IPS DF 4.7 (cell line): ENCODE measurements at regions not wholly inside any gene's neighbourhood (a gene's known extent, or its start where the extent isn't known, plus 50 kb on each side); places are given as distances from the start of the nearest gene placed in this dataset.
"Not testable (repeated sequence)": the region's sequence is repeated elsewhere in the genome, so short reads cannot be mapped to it uniquely, and the experiment has no call there.

Experiments
- DNase-seq: peaks from one replicate; pipeline ENCODE4 v3.0.0-alpha.2; 2013; ENCODE audit warnings: low spot score; ENCODE audit errors: extremely low read depth

DNA sequence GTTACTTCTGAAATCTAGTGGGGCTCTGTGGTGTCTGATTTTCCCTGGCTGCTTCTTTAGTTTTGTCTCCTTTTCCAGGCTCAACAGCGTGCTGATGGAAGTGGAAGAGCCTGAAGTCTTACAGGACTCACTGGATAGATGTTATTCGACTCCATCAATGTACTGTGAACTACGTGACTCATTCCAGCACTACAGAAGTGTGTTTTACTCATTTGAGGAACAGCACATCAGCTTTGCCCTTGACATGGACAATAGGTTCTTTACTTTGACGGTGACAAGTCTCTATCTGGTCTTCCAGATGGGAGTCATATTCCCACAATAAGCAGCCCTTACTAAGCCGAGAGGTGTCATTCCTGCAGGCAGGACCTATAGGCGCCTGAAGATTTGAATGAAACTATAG is 51.1 kb downstream of the NBPF8 start:
- not testable (repeated sequence) for DNase-seq

DNA sequence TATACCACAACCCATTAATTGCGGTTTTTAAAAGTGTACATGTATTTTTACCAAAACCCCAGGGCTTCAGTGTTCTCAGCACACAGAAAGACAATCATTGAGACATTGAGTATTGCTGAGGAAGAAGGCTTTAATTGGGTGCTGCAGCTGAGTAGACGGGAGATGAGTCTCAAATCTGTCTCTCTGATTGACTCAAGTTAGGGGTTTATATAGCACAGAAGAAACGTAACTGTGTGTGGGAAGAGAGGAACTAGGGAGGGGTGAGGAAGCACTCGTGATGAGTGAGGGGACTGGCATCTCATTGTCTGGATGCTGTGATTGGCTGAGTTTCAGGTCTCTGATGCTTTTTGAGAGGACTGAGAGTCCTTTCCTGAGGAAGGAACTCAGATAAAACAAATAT is 62.8 kb downstream of the NBPF8 start:
- DNase-seq, result not testable (repeated sequence)

DNA sequence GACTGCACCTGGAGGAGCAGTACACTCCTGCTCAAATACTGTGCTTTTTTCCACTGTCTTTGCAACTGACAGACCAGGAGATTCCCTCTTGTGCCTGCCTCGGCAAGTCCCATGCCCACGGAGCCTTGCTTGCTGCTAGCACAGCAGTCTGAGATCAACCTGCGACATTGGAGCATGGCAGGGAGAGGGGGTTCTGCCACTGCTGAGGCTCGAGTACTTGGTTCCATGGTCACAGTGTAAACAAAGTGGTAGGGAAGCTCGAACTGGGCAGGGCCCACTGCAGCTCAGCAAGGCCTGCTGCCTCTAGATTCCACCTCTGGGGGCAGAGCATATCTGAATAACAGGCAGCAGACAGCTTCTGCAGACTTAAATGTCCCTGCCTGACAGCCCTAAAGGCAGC is 63.6 kb downstream of the NBPF8 start:
- DNase-seq, result not testable (repeated sequence)

DNA sequence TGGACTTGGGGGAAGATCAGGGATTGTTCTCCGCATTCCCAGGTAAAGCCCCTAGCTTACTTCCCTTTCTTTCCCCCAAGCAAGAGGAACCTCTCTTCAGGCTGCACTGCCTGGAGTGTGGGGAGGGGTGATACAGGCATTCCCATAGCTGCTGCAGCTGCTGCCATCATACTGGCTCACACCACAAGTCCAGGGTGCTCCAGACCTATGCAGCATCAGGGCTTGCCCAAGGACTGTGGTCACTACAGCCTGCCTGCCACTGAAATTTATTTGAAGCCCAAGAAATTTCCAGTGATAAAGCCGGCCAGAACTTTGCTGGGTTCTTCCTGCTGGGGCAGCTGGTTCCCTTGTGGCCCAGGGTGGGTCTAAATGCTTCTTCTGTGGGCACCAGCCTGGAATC is 72.7 kb downstream of the NBPF8 start:
- DNase-seq, result not testable (repeated sequence)

DNA sequence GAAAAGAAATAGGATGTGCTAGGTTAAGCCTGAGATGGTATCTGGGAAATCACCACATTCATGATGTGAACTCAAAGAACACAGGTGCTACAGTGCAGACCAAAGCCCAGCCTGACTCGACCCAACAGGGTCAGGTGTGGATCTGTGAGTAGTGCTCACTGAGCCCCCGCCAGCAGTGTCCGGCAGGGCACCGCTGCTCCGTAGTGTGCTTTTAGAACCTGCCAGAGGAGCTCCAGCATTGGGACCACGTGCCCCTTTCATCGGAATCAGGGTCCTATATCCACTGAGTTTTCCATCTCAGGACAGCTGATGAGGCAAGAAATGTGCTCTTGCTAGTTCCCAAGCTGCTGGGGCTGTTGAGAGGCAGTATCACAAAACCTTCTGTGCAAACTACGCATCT is 74.4 kb downstream of the NBPF8 start:
- DNase-seq, result not testable (repeated sequence)

DNA sequence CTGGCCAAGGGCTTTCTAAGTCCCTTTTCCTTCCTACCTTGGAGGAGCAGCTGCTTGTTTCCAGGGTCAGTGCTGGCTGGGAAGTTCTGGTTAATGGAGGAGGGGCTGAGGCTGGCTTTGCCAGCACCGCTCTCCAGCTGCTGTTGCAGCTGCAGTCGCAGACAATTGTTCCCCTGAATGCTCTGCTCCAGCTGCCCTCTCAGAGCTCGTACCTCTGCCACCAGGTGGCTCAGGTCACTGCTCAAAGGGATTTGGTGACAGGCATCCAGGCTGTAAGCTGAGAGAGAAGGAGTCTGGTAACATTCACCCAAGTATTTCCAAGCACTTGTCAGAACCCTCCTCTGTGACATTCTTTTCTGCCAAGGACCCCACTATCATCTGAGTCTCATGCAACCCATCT is 82.3 kb downstream of the NBPF8 start:
- not testable (repeated sequence) for DNase-seq

DNA sequence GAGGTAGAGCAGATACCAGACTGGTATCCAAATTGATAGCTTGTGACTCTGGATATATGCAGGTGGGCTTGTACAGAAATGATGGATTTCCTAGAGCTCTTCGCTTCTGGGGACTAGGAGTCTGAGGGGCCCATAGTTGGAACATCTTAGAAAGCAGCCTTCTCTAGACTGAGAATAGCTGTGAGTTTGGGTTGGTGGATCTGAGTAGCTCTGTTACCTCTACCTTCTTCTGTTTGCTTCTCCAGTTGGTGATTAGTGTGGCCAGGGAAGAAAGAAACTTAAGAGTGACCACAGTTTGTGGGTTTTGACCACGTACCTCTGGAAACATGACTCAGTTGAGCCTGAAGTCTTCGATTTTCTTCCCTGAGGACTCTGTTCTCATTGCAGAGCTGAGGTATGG is 88.4 kb downstream of the NBPF8 start:
- not testable (repeated sequence) for DNase-seq

DNA sequence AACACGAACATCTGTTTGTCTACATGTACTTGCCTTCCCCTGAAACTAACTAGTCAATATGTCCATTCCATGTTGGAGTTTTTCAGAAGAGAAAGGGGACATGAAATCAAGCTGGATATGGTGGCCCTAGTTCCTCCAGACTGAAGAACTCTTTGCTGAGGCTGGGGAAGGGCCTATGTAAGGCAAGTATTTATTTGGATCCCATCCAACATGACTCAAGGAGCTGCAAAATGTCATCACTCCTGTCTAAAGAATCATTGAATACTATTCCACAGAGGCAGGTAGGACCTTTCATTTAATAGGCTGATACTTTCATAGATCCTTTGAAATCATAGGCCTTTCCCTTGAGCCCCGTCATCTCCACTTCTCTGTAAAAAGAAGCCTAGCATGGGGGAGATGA is 91.5 kb downstream of the NBPF8 start:
- not testable (repeated sequence) for DNase-seq

DNA sequence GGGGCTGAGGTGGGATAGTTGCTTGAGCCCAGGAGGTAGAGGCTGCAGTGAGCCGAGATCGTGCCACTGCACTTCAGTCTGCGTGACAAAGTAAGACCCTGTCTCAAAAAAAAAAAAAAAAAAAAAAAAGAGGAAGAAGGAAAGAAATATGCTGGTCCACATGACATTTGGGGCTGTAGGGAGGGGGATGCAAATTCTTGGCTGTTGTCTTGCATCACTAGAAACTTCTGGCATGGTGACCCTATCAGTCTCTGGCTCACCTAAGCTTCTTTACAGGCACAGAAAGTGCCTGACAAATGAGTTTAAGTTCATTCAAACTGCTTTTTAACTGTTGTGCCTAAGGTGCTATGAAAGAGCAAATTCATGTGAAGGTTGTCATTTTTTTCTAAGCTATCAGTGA is 93.5 kb downstream of the NBPF8 start:
- DNase-seq, result not testable (repeated sequence)

DNA sequence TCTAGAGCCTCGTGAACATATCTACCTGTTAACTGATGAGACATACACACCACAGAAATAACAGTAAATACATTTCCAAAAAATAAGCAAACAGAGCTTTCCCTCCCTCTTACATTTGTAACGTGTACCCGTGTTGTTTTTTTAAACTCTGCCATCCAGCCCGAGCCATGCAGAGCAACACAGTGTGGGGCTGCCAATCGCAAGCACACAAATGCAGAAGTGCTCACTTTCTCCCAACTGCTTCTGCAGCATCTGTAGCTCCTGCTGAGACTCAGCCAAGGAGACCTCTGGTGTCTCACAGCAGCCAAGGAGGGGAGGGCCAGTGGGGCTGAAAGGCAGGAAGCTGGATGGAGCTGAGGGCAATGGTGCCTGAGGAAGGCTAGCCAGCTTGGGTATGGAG is 94.4 kb downstream of the NBPF8 start:
- DNase-seq, result not testable (repeated sequence)

DNA sequence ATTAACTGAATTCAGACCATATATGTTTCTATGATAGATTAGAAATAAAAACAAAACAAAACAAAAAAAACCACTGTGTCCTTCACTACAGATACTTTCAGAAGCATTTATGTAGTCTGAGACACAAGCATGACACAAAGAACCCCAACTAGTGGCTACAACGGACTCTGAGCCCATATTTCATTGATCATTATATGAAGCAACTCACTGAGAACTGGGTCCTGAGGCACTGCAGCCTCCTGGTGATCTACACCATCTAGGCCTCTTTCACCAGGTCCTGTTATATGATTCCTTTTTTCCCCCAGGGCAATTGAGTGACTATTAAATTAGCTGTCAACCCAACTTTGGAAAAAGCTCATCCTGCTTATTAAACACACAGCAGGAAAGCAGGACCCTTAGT is 98.3 kb downstream of the NBPF8 start:
- DNase-seq, result not testable (repeated sequence)

DNA sequence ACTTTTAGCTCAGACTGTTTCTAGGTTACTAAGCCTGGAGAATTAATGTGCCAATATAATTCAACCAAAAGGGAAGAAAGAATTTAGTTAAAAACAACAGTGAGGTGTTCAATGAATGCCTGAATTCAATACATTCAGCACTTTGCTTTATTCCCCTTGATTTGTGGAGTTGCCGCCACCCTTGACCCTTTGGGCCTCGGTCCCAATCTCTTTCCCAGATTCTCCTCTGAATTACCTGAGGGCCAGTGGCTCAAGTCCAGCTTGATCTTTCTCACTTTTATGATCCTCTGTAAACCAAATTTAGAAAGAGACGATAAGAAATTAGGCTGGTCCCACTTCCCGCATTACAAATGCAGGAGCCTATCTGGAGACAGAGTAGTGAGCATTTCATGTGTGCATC is 98.7 kb downstream of the NBPF8 start:
- not testable (repeated sequence) for DNase-seq

DNA sequence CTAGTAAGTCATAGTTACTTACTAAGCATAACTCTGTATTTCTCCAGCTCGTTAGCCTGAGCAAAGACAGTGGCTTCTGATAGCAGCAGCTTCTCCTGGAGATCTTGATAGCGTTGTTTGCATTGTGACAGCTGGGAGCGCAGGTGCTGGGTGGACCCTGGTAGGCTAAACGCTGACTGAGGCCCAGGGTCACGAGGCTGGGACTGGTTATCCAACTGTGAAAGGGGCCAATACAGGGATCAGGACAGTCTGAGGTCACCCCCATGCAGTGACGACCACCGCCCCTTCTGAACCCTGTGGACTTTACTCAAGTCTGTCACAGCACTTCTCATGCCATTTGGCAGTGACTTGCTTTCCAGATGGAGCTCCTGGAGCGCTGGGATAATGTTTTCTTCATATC is 104.4 kb downstream of the NBPF8 start:
- not testable (repeated sequence) for DNase-seq

DNA sequence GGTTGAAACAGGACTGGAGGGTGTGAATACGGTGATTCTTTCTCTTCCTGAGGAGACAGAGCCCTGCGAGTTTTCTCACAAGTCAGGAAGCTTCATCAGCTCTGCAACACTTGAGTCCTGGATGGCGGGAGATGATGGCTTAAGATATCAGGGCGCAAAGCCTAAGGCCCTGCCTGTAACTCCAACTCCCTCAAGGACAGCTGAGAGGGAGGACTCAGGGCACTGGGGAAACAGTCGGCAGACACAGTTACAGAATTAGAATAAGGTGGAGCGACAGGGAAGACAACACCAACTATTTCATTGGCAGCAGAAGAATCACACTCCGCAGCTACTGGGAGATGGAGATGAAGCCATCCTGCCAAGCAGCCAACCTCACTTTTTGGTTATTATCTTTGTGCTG is 109.6 kb downstream of the NBPF8 start:
- DNase-seq, result not testable (repeated sequence)

DNA sequence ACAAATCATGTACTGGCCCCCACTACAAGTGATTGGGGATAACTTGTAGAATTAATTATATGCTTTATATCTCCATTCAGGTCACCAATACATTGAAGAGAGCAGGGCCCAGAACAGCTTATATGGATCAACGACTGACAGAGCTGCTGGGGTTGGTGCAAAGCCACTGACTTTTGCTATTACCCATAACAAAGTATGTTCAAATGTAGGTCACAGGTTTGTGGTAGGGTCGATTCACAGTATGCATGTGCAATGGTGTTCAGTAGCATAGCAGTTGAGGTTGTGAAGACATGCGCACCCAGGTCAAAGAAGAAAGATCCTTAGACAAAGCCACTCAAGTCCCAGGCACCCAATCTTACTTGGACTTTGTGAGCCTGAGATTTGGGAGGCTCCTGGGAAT is 110.6 kb downstream of the NBPF8 start:
- DNase-seq, result not testable (repeated sequence)

DNA sequence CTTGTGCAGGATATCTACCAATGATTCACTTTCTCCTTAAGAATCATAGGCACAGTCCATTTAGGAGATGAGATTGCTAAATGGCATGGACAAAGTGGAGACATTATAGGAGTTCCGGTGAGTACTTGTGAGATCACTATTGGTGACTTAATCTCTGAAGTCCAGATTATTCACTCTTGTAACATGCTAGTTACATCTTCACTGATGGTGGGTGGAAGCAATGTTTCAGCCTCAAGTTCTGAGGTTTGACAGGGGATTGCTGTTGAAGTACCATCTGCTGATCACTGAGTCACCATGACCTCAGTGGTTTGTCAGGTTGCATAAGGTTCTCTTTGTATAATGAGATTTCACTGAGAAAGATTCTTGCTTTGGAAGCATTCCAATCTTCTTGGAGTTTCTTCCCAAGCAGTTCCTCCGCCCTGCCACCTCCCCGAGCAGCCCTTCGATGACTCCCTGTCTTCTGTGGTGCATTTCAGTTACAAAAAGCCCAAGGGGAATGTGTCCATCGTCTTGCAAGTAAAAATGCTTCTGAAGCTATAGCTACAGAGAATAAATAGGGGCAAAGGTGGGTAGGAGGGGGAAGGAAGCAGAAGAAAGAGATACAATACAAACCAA is 114.7 kb downstream of the NBPF8 start:
- DNase-seq, result not testable (repeated sequence)

DNA sequence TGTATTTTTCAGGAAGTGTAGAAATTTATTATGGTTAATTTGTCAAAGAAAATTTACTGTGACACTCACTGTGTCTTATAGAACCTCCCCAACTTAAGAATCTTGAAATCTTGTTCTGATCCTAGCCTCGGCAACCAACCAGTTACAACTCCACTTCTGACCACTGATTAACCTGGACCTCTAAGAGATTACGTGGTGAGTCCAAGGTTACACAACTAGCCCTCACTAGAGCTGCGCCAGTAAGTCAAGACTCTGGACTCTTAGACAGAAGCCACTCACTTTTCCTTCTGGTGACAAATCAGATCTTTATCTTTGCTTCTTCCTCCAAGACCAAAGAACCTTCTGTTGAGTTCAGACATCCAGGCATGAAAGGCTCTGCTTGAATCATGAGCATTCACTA is 116.6 kb downstream of the NBPF8 start:
- not testable (repeated sequence) for DNase-seq

DNA sequence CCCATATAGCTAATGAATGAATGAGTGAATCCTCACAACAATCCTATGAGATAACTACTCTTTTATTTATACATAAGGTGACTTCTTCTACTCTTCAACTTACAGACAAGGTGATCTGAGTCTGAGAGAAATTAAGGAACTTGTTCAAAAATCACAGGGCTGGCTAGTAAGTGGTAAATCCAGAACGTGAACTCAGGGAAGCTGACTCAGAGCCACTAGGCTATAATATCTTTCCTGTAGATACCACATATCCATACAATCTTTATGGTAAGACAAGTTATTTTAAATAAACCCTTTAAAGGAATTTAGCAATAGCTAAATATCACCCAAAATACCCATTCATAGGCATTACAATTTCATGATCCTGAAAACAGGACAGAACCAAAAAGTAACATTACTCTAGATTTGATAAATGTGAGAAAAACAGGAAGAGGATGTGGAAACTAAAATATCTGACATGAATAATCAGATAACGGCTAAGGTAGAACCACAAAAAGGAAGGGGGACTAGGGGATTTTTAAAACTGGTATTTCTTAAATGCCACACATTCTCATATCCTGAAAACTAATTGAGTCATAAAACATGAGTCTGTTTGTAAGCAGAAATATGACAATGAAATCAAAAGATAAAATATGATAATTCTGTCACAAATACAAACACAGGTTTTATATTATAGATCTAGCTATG is 119.7 kb downstream of the NBPF8 start:
- DNase-seq, result not testable (repeated sequence)

DNA sequence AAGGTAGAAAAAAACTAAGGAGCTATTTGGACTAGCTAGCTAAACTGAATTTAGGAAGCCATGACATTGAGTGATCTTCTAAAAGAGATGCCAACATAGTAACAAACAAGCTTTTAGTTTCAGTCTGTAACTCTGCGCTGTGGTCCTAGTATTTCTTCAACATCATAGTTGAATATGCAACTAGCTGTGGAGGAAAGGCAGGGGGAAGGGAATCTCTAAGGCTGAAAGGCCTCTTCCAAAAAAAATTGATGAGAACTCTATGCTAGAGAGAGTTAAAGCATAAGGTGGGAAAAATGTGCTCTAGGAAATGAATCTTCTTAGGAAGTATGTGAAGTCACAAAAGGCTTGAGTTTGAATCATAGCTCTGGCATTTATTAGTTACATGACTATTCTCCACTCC is 120.2 kb downstream of the NBPF8 start:
- DNase-seq, result not testable (repeated sequence)

DNA sequence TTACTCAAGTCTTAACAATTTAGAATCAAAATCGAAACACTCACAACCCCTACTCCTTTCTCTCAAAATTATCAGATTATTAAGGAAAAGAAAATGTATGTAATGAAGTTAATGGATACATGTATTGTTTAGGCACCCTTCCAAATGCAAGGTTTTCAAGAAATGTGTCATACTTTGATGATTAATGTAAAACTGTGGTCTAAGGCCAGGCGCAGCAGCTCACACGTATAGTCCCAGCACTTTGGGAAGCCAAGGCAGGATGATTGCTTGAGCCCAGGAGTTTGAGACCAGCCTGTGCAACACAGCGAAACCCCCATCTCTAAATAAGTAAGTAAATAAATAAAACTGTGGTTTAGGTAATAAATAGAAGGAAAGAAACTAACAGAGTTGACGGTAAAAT is 126.6 kb downstream of the NBPF8 start:
- not testable (repeated sequence) for DNase-seq

DNA sequence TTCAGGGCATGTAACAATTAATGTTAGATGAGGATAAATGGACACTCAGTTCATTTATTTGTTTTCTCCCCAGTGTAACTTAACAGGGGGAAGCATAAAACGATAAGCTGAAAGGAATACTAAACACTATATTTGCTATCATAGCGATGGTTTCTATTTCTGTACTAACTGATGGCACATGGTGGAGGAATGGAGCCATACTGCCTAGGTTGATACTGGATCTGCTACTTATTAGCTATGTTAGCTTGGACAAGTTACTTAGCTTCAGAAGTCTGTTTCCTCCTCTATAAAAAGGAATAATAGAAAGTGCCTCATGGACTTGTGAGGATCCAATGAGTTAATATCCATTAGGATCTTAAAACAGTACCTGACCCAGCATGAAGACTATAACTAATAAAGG is 127.5 kb downstream of the NBPF8 start:
- not testable (repeated sequence) for DNase-seq

DNA sequence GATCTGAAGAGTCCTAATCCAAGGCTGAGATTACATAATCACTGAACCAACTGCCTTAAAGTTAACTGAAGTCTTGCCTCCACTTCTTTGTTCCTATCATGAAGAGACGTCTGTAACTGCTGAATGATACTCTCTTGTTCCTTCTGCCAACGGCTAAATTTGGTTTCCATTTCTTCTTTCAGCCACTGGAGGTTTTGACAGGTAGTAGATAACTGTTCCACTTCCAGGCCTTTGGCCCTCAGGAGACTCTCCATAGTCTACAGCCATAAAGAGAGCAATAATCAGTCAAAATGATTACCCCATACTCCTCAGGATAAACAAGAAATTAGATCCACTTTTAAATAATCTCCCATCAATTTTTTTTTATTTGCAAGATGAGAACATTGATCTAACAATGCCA is 128.1 kb downstream of the NBPF8 start:
- DNase-seq, result not testable (repeated sequence)

DNA sequence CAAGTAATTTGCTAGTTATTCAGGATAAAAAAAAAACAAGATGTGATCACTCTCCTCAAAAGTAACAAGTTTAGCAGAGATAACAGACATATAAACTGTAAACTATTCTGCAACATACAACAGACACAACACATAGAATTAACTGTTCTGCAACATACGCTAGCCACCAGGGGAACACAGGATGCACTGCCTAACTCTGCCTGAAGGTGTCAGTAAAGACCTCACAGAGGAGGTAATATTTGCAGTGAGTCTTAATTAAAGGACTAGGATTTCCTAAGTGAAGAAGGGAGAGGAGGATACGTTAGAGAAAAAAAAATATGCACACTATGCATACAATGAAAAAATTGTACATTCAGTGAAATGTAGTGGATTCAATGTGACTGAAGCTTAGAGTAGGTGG is 129.6 kb downstream of the NBPF8 start:
- DNase-seq, result not testable (repeated sequence)
